Activated naive CD4-positive, alpha-beta T cell treated with anti-CD3 and anti-CD28 coated beads, Interleukin-2, amount 50 U/mL, for 72 hours (primary cell): ENCODE measurements at regions not wholly inside any gene's neighbourhood (a gene's known extent, or its start where the extent isn't known, plus 50 kb on each side); places are given as distances from the start of the nearest gene placed in this dataset.
"Not testable (repeated sequence)": the region's sequence is repeated elsewhere in the genome, so short reads cannot be mapped to it uniquely, and the experiment has no call there.

Source experiments
- ATAC-seq, 2 donors: fragments of 150-1000 bp; cut with Tn5 transposase; 2 replicates each; pipeline ENCODE4 v1.10.0; 2021; ENCODE audit warnings: mild to moderate bottlenecking in 2 of 2, moderate library complexity in 2 of 2
- DNase-seq, 2 donors: peaks; one replicate each; pipeline ENCODE4 v3.0.0; 2021 to 2022; ENCODE audit warnings: low spot score in 2 of 2
- H3K27ac Mint-ChIP-seq, 2 donors: one replicate each; pipeline ENCODE4 v1.8.0; 2022; ENCODE audit warnings: mild to moderate bottlenecking in 2 of 2, mixed read lengths in 2 of 2
- H3K36me3 Mint-ChIP-seq, 2 donors: one replicate each; pipeline ENCODE4 v1.8.0; 2022; ENCODE audit warnings: mixed read lengths in 2 of 2
- H3K9me3 Mint-ChIP-seq, 2 donors: one replicate each; pipeline ENCODE4 v1.8.0; 2022; ENCODE audit warnings: mixed read lengths in 2 of 2

DNA sequence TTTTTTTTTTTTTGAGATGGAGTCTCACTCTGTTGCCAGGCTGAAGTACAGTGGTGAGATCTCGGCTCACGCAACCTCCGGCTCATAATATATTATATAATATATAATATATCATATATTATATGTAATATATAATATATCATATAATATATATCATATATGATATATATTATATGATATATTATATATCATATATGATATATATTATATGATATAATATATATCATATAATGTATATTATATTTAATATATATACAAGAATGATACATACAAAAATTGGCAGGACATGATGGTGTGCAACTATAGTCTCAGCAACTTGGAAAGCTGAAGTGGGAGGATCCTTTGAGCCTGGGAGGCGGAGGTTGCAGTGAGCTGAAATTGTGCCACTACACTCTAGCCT is 1725.5 kb downstream of the MRPL39 start:
- no peak overlapping the region for H3K27ac Mint-ChIP-seq
- ATAC-seq (no peak), DNase-seq (no peak)
- H3K9me3 Mint-ChIP-seq, result peaks cover 0 to 2% of the 10 kb centered on the region in 2 donors
- H3K36me3 Mint-ChIP-seq, result no peaks in the 10 kb centered on the region

- no peak for DNase-seq
- H3K9me3 Mint-ChIP-seq, result no peaks in the 10 kb centered on the region
- H3K27ac Mint-ChIP-seq, result no peak overlapping the region
- no peak for ATAC-seq
- no peaks in the 10 kb centered on the region for H3K36me3 Mint-ChIP-seq
Measured at GRCh38 chr21:23876925-23877558, 1730.2 kb downstream of the MRPL39 start.

GRCh38 chr21:23874271-23874670 is 1733.0 kb downstream of the MRPL39 start:
- no peaks in the 10 kb centered on the region for H3K36me3 Mint-ChIP-seq
- DNase-seq, result no peak
- ATAC-seq, result no peak
- H3K9me3 Mint-ChIP-seq, result no peaks in the 10 kb centered on the region
- H3K27ac Mint-ChIP-seq, result no peak overlapping the region

- ATAC-seq (no peak), DNase-seq (no peak)
- Mint-ChIP-seq H3K27ac (no peak overlapping the region), H3K36me3 (peaks cover 0 to 4% of the 10 kb centered on the region in 2 donors), H3K9me3 (peaks cover 0 to 5% of the 10 kb centered on the region in 2 donors)
Measured at GRCh38 chr21:23861911-23862504, 1745.3 kb downstream of the MRPL39 start.

DNA sequence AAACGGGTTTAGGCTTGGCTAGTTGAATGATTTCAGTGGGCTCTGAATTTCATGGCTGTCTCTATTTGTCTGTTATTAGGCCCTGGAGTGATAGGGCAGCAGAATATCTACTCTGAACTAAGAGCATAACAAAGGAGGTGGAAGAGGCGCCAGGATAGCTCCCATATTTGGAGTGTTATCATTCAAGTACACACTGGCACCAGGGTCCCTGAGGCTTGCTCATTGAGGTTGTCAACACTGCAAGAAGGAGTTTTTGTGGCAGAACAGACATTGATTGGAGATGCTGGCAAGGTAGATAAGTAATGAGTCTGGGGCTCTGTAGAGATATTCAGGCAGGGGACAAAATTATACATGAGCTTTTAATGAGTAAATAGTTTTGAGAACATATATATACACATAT is 1748.4 kb downstream of the MRPL39 start:
- H3K27ac Mint-ChIP-seq, result no peak overlapping the region
- ATAC-seq (peak; percentile 41 to 68), DNase-seq (no peak)
- no peaks in the 10 kb centered on the region for H3K9me3 Mint-ChIP-seq
- no peaks in the 10 kb centered on the region for H3K36me3 Mint-ChIP-seq

GRCh38 chr21:23853796-23854379 is 1753.4 kb downstream of the MRPL39 start:
- DNase-seq (no peak), ATAC-seq (peak; percentile 50 to 63)
- Mint-ChIP-seq H3K9me3 (no peaks in the 10 kb centered on the region), H3K27ac (no peak overlapping the region), H3K36me3 (no peaks in the 10 kb centered on the region)

DNA sequence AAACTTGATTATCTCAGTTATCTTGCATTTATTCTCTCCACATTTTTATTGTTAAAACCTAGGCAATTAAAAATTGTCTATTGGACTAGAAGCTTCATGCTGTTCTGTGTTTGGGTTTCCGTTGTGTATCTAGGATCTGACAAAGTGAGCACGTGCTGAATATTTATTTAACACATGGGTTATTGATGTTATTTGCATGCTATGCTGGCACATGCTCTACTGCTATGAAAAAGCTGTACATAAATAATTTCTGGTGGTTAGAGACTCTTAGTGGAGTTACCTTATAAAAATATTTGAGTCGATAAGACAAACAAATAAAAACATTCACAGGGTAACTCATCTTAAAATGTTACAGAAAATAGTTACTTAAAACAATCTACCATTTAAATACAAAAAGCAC is 1769.7 kb downstream of the MRPL39 start:
- DNase-seq (no peak), ATAC-seq (no peak)
- peaks cover 0 to 5% of the 10 kb centered on the region in 2 donors for H3K36me3 Mint-ChIP-seq
- peaks cover 9 to 10% of the 10 kb centered on the region in 2 donors for H3K9me3 Mint-ChIP-seq
- H3K27ac Mint-ChIP-seq, result no peak overlapping the region

- H3K36me3 Mint-ChIP-seq, result no peaks in the 10 kb centered on the region
- no peak for ATAC-seq
- H3K27ac Mint-ChIP-seq, result no peak overlapping the region
- DNase-seq, result no peak
- peaks cover 0 to 3% of the 10 kb centered on the region in 2 donors for H3K9me3 Mint-ChIP-seq
Measured at GRCh38 chr21:23822760-23823159, 1784.5 kb downstream of the MRPL39 start.

DNA sequence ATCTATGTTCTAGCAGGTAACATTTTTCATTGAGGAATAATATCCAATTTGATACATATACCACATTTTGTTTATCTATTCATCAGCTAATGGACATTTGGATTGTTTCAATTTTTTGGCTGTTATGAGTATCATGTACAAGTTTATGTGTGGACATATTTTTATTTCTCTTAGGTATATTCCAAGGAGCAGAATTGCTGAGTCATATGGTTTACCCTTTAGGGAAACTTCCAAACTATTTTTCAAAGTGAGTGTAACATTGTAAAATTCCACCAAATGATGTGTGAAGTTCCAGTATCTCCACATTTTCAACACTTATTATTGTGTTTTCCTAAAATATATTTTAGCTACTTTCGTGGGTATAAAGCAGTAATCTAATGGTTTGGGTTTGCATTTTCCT is 1789.9 kb downstream of the MRPL39 start:
- peaks cover 0 to 3% of the 10 kb centered on the region in 2 donors for H3K9me3 Mint-ChIP-seq

GRCh38 chr21:23812485-23812884 is 1794.8 kb downstream of the MRPL39 start:
- DNase-seq (no peak), ATAC-seq (no peak)
- Mint-ChIP-seq H3K9me3 (peaks cover 0 to 9% of the 10 kb centered on the region in 2 donors), H3K36me3 (no peaks in the 10 kb centered on the region), H3K27ac (no peak overlapping the region)

More for the DNA sequence above, 1789.9 kb downstream of the MRPL39 start:
- no peak for ATAC-seq
- no peak for DNase-seq
- Mint-ChIP-seq H3K27ac (no peak overlapping the region), H3K36me3 (no peaks in the 10 kb centered on the region)

DNA sequence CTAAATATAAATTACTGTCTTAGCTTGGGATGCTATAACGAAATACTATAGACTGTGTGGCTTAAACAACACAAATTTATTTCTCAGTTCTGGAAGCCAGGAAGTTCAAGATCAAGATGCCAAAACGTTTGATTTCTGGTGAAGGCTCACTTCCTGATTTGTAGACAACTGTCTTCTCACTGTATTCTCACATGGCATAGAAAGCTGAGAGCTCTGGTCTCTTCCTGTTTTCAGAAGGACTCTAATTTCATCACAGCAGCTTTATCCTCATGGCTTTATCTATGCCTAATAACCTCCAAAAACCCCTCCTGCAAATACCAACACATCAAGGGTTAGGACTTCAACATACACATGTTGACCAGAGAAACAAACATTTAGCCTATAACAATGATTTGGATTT is 1795.5 kb downstream of the MRPL39 start:
- Mint-ChIP-seq H3K27ac (no peak overlapping the region), H3K9me3 (peaks cover 0 to 9% of the 10 kb centered on the region in 2 donors), H3K36me3 (no peaks in the 10 kb centered on the region)
- no peak for ATAC-seq
- DNase-seq, result no peak

GRCh38 chr21:23809573-23809972 is 1797.7 kb downstream of the MRPL39 start:
- peaks cover 3 to 9% of the 10 kb centered on the region in 2 donors for H3K9me3 Mint-ChIP-seq
- ATAC-seq (no peak), DNase-seq (no peak)
- no peak overlapping the region for H3K27ac Mint-ChIP-seq
- no peaks in the 10 kb centered on the region for H3K36me3 Mint-ChIP-seq

GRCh38 chr21:23806966-23807548 is 1800.2 kb downstream of the MRPL39 start:
- not testable (repeated sequence) for H3K9me3 Mint-ChIP-seq, H3K27ac Mint-ChIP-seq, ATAC-seq, H3K36me3 Mint-ChIP-seq, DNase-seq

- ATAC-seq (no peak), DNase-seq (no peak)
- Mint-ChIP-seq H3K9me3 (peaks cover 3 to 8% of the 10 kb centered on the region in 2 donors), H3K27ac (no peak overlapping the region), H3K36me3 (no peaks in the 10 kb centered on the region)
Measured at GRCh38 chr21:23804866-23805265, 1802.4 kb downstream of the MRPL39 start.

DNA sequence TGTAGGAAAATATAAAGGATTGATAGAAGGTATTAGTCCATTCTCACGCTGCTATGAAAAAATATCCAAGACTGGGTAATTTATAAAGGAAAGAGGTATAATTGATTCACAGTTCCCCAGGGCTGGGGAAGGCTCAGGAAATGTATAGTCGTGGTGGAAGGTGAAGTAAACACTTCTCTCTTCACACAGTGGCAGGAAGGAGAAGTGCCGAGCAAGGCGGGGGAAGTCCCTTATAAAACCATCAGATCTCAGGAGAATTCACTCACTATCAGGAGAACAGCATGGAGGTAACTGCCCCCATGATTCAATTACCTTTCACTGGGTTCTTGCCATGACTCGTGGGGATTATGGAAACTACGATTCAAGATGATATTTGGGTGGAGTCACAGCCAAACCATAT is 1806.0 kb downstream of the MRPL39 start:
- Mint-ChIP-seq H3K36me3 (no peaks in the 10 kb centered on the region), H3K27ac (no peak overlapping the region), H3K9me3 (peaks cover 3 to 4% of the 10 kb centered on the region in 2 donors)
- DNase-seq, result no peak
- ATAC-seq, result peak in 1 of 2 donors; percentile 50

DNA sequence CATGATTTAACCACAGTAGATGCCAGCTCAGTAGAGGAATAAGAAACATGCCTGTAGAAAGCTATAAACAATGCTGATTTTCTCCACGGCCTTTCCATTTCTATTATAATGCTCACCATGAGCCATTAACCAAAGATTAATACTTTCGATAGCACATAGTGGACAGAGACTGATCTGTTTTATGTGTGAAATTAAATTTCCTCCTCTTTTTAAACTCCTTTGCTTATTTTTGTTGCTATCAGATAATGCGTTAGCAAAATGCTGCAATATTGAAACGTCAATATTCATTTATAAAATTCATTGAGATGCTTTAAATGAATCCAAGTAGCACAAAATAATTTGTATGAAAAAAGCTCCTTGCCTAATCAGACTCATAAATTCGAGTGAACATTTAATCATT is 1807.9 kb downstream of the MRPL39 start:
- ATAC-seq (no peak), DNase-seq (no peak)
- peaks cover 0 to 4% of the 10 kb centered on the region in 2 donors for H3K9me3 Mint-ChIP-seq
- no peaks in the 10 kb centered on the region for H3K36me3 Mint-ChIP-seq
- no peak overlapping the region for H3K27ac Mint-ChIP-seq

- Mint-ChIP-seq H3K9me3 (peaks cover 0 to 3% of the 10 kb centered on the region in 2 donors), H3K36me3 (no peaks in the 10 kb centered on the region), H3K27ac (no peak overlapping the region)
- ATAC-seq, result no peak
- no peak for DNase-seq
Measured at GRCh38 chr21:23792300-23792699, 1815.0 kb downstream of the MRPL39 start.
